ENCODE measurements at regions not wholly inside any gene's neighbourhood (a gene's known extent, or its start where the extent isn't known, plus 50 kb on each side); places are given as distances from the start of the nearest gene placed in this dataset.
"Not testable (repeated sequence)": the region's sequence is repeated elsewhere in the genome, so short reads cannot be mapped to it uniquely, and the experiment has no call there.

DNA sequence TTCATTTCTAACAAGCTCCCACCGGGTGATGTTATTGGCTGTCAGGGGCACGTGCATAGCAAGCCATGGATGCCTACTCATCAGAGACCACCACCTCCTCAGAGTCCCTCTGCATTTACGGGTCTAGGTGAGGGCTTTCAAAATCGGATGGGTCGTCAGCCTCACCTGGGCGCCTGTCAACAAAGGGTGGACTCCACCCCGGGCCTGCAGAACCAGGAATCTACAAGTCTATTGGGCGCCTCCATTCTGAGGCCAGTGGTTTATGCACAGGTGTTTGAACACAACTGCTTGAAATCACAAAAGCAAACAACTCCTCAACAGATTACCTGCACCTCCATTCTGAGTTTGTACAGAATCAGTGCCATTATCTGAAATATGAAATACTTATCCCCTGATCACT is 318.9 kb downstream of the PTTG2 start:
- no peak for DNase-seq (ENCODE audit: low read depth in 2 of 2)

DNA sequence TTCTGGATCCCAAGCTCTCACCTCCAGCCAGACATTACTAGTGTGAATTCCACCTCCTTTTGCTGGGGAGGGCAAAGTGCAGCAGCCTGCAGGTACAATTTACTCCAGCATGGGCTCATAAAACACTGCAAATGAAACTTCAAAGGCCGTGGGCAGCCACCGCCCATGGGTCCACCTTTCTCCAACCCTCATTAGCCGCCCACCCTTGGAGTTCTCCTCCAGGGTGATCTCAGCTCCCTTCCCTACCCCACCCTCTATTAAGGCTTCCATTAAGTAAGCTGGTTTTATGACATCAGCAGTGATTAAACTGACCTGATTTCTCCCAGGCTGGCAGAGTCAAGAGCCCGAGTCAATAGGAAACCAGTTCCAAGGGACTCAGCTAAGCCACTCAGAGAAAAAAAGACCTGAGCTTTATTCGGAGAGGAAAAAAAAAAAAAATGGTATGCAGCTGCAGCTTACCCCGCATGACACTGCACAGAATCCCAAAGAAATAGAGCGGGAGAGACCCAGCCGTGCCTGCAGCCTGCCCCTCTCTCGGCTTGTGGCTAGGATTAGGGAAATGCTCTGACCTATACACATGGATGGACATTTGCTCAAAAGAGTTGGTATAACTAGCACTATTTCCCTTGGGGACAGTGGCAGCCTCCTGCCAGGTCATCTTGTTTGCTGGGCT is 319.6 kb downstream of the PTTG2 start:
- no peak for DNase-seq (ENCODE audit: low read depth in 2 of 2)

DNA sequence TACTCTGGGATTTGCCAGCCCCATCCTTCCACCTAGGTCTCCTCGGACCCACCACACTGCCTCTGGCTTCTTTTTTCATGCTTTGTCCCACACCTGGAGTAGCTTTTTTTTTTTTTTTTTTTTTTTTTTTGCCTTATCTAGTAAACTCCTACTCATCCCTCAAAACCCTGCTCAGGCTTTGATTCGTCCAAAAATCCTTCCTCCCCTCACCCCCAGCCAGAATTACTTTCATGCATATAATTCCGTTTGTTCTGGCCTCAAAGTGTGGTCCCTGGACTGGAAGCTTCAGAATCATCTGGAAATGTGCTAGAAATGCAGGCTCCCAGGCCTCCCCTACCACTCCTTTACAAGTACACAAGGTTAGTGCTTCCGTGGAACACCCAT is 320.1 kb downstream of the PTTG2 start:
- no peak for DNase-seq (ENCODE audit: low read depth in 2 of 2)

DNA sequence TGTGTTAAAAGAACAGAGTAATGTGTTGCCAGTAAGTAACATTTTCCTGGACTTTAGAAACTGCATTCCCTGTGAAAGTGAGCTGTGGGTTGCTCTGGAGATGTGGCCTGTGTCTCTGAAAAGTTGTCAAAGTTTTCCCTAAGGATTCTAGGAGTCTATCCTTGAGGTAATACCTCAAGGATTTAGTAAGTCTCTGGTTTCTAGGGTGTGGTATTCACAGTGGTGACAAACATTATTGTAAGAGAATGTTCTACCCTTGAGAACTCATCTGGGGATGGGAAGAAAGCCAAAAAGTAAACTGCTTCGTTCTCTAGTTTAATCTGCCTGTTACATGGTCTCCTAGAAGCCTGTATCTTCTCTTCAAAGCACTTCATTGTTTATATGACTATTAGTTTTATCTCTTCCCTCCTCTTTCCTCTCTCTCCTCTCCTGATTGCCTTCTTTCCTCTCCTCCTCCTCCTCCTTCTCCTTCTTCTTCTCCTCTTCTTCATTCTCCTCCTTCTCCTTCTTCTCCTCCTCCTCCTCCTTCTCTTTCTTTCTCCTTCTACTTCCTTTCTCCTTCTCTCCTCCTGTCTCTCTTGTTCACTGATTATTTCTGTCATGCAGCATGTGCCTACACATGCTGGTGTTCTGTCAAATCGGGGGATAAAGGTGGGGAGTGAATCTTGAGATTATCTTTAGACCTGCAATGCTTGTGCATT is 321.3 kb downstream of the PTTG2 start:
- DNase-seq (ENCODE audit: low read depth in 2 of 2): no peak

DNA sequence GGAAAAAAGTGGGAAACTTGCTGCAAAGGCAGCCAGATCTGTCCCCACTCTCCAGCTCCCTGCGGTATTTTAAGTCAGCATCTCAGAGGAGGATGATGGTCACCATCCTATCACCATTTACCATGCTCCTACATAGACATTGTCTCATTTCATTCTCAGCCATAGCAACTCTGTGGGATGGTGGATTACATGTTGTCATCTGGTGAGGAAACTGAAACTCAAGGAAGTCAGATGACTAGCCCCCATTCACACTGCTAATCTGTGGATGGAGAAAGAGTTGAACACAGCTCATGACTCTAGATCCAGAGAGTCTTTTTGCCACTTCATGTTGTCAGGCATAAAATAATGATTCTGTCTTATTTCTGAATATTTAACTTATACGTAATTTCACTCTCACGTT is 323.5 kb downstream of the PTTG2 start:
- DNase-seq (ENCODE audit: low read depth in 2 of 2): no peak

DNA sequence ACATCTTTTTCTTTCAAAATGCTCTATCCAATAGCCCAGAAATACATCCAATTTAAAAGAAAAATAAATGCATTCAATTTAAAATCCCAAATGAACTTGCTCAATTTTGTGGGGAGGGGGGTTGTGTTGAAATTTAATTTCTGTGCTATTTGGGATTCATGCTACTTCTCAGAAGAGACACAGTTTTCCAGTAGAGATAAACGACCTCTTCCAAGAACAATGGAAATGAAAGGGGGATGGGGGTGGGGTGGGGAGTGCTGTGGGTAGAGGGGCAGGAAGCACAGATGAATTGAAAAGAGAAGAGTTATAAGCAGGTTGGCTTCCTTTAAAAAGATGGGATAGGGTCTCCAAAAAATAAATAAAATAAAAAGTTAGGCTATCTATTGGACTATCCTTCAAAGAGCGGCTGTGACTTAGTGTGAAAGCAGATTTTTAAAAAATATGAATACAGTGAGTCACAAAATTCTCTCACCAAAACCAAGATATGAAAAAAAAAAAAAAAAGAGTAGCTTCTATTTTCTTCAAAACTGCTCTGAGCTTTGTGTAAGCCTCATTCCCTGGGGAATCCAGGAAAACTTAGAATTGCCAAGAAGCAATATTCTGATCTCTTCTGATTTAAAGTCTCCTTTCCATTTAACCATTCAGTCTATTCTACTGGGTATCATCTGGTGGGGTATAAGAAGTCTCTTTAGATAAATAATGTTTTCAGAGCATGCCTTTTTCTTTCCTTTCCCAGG is 324.3 kb downstream of the PTTG2 start:
- DNase-seq (ENCODE audit: low read depth in 2 of 2): no peak

DNA sequence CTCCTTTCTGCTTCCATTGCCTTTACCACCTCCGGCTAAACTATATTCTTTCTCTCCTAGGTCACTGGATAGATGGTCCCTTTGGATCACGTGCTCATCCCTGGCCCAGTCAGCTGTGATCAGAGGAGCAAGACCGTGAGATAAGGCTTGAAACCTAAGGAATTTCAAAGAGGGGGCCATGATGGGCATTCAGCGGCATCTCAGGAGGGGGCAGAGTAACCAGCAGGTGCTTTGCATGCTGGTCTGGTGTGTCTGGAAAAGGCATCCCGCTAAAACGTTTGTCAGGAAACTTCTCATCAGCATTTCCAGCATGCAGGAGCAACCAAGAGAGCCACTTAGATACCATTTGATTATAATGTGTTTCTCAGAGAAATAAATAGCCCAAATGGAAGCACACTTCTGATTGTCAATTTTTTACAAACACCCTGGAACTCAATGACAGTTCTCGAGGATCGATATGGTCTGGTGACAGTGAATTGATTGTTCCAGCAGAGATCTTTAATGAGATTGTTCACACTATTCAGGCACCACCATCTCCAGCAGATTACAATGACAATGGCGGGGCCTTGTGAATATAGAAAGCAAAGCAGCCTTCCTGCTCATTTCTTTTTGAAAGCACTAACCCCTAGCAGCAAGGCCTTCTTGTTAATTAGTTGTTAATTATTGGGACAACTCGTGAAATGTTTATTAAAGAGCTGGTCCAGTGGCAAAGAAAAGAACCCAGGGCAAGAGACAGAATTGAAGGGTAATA is 327.1 kb downstream of the PTTG2 start:
- DNase-seq (ENCODE audit: low read depth in 2 of 2): no peak

DNA sequence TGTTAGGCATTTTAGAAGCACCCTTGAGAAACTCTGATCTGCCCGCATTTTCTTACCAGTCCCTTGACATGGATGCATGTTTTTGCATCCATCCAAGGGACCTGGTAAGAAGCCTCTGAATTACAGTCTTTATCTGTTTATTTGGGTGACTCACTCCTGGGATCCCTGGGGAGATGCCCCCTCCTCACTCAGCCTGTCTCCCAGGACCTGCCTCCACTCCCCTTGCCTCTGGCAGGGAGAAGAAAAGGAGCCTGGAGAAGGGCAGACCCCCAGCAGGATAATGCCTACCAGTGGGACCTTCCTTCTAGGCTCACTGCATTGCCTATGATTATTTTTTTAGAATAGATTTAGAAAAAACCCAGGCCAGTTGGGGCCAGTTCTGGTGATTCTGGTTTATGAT is 329.4 kb downstream of the PTTG2 start:
- no peak for DNase-seq (ENCODE audit: low read depth in 2 of 2)

DNA sequence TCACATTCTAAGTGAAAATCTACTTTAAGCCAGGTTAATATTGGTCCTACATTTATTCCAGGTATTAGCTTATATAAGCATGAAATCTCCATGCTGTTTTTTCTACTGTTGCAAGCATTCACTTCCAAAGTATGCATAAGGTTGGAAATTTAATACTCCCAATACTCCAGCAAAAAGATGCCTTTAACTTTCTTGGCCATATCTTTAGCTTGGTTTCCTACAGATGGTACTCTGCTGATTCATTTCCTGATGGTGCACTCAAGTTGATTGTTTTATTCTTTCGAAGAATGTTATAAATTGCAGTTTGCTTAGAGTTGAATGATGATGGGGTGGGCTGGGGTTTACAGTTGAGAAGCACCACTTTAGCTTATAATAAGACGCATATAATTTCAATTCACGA is 330.2 kb downstream of the PTTG2 start:
- DNase-seq (ENCODE audit: low read depth in 2 of 2): no peak

DNA sequence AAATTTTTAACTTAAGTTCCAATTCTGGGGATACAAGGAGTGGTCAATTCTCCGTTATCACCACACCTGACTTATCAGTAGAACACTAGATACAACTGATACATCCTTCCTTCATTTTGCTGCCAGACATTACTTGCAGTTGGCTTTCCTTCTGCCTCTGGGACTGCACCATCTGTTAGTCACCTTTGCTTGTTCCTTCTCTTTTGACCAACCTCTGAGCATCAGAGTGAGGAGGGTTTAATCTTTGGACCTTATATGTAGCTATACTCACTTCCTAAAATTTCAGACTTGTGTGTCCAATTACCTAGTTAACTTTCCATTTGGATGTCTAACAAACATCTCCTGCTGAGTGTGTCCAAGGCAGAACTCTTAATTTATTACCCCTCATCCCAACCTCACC is 330.7 kb downstream of the PTTG2 start:
- no peak for DNase-seq (ENCODE audit: low read depth in 2 of 2)

DNA sequence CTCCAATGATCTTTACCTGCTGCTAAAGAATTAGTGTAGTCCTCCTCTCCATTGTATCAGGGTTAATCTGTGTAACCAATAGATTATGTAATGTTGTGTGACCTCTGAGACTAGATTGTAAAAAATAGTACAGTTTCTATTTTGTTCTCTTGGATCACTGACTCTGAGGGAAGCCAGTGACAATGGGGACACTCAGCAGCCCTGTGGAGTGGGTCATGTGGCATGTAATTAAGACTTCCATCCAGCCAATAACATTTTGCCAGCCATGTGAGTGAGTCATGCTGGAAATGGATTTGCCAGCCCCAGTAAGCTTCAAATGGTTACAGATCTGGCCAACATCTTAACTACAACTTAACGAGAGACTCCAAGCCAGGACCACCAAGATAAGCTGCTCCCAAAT is 332.3 kb downstream of the PTTG2 start:
- no peak for DNase-seq (ENCODE audit: low read depth in 2 of 2)

DNA sequence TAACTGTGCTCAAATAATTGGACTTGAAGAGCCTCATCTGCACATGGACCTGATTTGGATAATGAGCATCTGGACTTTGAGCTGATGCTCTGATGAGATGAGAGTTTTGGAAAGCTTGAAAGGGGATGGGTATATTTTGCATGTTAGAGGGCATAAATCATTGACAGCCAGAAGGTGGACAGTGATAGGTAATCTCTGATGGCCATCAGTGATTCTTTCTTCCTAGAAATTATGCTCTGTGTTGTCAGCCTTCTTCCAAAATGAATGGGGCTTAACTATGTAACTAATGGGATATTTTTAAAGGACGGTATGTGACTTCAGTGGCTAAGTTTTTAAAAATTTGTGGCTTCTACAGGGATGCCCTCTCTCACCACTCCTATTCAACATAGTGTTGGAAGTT is 334.0 kb downstream of the PTTG2 start:
- DNase-seq (ENCODE audit: low read depth in 2 of 2): no peak

DNA sequence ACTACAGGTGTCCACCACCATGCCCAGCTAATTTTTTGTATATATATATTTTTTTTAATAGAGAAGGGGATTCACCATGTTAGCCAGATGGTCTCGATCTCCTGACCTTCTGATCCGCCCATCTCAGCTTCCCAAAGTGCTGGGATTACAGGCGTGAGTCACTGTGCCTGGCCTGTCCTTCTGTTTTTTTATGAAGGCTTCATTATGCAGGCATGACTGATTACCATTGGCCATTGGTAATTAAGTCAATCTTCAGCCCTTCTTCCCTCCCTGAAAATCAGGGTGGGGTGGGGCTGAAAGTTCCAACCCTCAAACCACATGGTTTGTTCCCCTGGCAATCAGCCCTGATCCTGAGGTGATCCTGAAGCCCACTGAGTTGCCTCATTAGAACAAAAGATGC is 336.9 kb downstream of the PTTG2 start:
- DNase-seq (ENCODE audit: low read depth in 2 of 2): no peak

DNA sequence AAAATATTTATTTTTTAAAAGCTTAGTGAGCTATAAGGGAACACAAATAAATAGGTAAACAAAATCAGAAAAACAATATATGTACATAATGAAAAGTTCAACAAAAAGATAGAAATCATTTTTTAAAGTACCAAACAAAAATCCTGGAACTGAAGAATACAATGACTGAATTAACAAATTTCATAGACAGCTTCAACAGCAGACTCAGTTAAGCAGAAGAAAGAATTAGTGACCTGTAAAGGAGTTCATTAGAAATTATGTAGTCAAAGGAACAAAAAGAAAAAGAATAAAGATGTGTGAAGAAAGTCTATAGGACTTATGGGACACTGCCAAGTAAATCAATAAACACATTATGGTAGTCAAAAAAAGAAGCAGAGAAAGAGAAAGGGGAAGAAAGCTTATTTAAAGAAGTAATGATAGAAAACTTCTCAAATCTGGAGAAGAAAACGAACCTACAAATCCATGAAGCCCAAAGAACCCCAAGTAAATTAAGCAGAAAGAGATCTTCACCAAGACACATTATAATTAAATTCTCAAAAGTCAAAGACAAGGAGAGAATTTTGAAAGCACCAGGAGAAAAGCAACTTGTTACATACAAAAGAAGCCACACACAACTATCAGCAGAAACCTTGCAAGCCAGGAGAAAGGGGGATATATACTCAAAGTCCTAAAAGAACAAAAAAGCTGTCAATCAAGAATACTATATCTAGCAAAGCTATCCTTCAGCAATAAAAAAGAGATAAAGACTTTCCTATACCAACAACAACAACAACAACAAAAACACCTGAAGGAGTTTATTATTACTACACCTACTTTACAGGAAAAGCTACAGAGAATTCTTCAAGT is 338.9 kb downstream of the PTTG2 start:
- DNase-seq (ENCODE audit: low read depth in 2 of 2): no peak

DNA sequence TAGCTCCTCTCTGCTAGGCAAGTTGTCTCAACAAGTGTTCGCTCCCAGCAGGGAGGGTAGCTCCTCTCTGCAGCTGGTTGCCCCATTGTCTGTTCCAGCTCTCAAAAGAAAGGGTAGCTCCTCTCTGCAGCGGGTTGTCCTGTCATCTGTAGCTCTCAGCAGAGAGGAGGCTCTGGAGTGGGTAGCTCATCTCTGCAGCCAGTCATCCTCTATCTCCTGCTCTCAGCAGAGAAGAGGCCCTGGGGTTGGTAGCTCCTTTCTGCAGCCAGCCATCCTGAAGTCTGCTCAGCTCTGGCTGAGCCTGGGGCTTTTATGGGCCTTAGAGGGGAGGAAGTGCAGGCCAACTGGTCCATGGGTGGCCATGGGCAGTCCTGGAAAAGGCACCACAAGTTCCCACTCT is 342.7 kb downstream of the PTTG2 start:
- no peak for DNase-seq (ENCODE audit: low read depth in 2 of 2)

DNA sequence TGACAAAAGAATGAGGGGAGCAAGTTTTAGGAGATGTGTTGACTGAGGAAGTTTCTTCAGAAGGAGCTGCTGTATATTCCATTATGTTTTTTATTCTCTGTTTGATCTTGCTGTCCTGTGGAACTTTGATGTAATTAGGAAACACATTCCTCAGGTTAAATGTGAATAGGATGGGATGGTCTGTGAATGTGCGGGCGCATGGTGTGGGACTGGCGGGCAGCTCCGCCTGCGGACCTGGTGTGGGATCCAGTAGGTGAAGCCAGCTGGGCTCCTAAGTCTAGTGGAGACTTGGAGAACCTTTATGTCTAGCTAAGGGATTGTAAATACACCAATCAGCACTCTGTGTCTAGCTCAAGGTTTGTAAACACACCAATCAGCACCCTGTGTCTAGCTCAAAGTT is 344.3 kb downstream of the PTTG2 start:
- not testable (repeated sequence) for DNase-seq (ENCODE audit: low read depth in 2 of 2)

DNA sequence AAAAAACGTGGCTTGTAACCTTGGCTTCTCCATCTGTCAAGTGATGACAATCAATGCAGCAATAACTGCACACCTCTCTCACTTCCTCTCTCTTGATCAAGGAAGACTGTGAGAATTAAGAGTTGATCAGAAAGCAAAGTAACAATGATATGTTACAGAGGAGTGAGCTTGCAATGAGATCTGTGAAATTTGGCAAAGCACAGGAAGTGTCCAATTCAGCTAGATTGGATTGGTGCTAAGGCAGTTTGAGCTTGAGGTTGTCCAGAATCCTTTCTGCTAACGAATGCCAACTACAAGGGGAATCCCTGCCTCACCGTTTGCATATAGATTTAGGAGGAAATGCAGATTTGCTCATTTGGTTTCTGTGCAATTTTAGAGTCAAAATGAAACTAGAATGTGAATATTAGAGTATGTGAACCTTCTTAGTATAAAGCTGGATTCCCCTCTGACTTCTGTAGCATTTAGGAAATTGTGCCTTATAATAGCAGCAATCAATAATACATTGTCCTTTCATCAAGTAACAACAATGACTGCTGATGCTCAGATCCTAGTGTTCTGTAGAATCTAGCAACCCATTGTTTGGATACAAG is 346.4 kb downstream of the PTTG2 start:
- DNase-seq (ENCODE audit: low read depth in 2 of 2): peak in 1 of 2 donors; percentile 41

DNA sequence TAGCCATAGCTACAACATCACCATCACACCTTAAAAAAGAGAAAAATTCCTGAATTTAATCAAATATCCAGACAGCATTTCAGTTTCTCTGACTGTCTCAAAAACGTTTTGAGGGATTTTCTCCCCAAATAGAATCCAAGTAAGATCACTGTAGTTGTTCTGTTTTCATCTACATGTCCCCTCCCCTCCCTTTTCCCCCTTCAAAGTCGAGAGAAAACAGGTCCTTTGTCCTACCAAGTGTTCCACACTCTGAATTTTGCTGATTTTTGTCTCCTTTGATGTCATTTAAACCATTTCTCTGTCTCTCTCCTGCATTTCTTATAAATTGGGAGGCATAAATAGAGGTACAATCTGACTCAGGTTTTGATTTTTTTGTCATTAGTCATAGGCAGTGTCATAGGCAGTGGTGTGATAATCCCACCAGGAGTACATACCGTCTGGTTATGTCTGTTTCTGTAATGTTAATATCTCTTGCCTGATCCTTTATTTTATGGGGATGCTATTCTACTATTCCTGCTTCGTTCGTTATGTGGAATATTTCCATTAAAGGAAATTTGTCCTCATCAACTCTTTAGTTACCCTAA is 348.6 kb downstream of the PTTG2 start:
- DNase-seq (ENCODE audit: low read depth in 2 of 2): no peak

DNA sequence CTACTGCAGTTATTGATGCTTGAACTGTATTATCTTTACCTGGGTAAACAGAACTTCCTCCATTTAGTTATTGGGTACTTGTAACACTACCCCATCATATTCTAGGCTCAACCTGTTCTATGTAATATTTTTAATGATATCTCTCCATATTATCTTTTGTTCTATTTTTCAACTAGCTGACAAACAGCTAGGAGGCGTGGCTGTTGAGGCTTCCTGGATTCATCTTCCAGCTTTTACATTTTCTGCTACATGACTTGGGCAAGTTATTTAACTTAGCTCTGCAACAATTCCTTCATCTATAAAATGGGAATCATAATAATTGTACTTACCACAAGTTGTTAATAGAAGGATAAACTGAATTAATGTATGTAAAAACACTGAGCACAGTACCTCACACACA is 349.3 kb downstream of the PTTG2 start:
- DNase-seq (ENCODE audit: low read depth in 2 of 2): no peak

DNA sequence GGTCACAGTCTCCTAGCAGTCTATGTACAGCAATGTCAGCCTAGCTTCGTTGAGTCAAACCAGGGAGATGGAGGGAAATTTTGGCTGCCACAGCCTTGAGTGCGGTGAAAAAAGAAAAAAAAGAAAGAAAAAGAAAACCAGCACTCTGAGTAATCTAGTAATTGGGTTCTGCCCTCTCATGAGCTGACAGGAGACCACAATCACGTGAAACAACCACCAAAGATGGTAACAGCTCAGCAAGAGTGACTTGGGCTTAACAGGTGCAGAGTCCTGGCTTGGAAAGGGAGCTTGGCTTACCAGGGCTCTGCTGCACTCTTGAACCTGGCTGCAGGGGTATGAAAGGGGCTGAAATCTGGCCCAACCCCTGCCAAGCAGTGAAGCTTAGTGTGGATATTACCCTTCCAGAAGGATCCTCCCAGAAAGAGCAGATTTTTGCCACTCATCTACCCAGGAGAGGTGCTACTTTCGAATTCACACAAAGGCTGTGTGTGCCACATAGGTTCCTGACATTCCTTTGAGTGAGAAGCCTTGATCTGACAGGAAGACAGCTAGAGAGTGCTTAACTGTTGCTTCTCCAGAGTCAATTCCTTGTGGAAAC is 350.3 kb downstream of the PTTG2 start:
- DNase-seq (ENCODE audit: low read depth in 2 of 2): peak; percentile 24 to 58

All from stimulated activated CD4-positive, alpha-beta T cell treated with anti-CD3 and anti-CD28 coated beads, Interleukin-4, amount 100 ng/mL, for 48 hours (primary cell).